ENCODE measurements at regions not wholly inside any gene's neighbourhood (a gene's known extent, or its start where the extent isn't known, plus 50 kb on each side); places are given as distances from the start of the nearest gene placed in this dataset.

DNA sequence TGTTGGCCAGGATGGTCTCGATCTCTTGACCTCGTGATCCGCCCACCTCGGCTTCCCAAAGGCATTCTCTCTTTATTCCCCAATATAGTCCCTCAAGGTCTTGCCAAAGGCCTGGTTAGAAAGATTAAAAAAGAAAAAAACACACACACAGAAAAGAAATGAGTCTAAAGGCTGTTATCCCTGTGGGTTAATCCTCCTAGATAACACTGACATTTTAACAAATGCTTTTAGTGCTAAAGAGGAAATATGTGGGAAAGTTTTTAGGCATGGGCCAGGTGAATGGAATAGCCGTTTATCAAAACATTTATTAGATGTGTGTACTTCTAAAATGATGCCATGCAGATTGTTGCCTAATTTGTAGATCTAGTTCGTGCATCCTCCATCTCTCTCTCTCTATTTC is 261.6 kb upstream of the FN1 start:
- TF ChIP-seq, protein P1, sequence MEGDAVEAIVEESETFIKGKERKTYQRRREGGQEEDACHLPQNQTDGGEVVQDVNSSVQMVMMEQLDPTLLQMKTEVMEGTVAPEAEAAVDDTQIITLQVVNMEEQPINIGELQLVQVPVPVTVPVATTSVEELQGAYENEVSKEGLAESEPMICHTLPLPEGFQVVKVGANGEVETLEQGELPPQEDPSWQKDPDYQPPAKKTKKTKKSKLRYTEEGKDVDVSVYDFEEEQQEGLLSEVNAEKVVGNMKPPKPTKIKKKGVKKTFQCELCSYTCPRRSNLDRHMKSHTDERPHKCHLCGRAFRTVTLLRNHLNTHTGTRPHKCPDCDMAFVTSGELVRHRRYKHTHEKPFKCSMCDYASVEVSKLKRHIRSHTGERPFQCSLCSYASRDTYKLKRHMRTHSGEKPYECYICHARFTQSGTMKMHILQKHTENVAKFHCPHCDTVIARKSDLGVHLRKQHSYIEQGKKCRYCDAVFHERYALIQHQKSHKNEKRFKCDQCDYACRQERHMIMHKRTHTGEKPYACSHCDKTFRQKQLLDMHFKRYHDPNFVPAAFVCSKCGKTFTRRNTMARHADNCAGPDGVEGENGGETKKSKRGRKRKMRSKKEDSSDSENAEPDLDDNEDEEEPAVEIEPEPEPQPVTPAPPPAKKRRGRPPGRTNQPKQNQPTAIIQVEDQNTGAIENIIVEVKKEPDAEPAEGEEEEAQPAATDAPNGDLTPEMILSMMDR (IDR thresholded peaks at IDR 0.05; ENCODE audit: control insufficient read depth, insufficient read depth, low read depth, low read length, missing control alignments), result no peak
- no peak for DNase-seq (ENCODE audit: low read depth)

DNA sequence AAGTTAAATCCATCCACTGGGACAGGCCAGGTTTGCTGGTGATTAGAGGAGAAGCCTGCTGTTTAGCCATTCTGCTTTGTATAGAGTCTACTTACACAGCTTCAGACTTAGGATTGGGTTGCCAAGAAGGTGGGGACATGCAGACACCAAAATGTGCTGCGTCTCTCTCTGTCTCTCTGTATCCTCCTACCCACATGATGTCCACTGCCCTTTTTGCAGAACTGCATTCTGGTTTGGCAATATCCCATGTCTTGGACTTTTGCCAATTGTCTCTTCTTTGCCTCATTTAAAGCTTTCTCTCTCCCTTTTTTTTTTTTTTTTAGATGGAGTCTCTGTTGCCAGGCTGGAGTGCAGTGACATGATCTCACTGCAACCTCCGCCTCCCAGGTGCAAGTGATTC is 261.1 kb upstream of the FN1 start:
- TF ChIP-seq, protein P1 (IDR thresholded peaks at IDR 0.05; ENCODE audit: control insufficient read depth, insufficient read depth, low read depth, low read length, missing control alignments), result no peak
- no peak overlapping the region for H3K4me3 ChIP-seq (ENCODE audit: control insufficient read depth, low read depth, low read length)
- DNase-seq (ENCODE audit: low read depth), result no peak

More for the DNA sequence above, 261.6 kb upstream of the FN1 start:
- H3K4me3 ChIP-seq (ENCODE audit: control insufficient read depth, low read depth, low read length), result no peak overlapping the region

DNA sequence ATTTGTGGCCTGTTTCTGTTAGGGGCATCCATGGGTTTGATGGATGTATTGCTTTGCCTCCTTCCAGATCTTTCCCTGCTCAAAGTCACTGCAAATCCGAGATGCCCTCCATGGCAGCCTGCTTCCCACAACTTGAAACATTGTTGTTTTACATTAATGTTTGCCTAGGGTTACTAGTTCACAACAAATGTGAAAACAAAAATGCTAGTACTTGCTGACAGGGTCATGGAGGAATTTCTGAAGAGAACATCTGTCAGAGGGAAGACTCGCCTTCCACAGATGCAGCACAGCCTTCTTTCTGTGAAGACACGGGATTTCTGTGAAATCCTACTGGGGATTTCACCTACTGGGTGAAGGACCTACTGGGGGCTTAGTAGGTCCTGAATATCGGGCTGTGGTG is 260.0 kb upstream of the FN1 start:
- no peak overlapping the region for H3K4me3 ChIP-seq (ENCODE audit: control insufficient read depth, low read depth, low read length)
- TF ChIP-seq, protein P1 (IDR thresholded peaks at IDR 0.05; ENCODE audit: control insufficient read depth, insufficient read depth, low read depth, low read length, missing control alignments), result no peak
- DNase-seq (ENCODE audit: low read depth), result no peak

DNA sequence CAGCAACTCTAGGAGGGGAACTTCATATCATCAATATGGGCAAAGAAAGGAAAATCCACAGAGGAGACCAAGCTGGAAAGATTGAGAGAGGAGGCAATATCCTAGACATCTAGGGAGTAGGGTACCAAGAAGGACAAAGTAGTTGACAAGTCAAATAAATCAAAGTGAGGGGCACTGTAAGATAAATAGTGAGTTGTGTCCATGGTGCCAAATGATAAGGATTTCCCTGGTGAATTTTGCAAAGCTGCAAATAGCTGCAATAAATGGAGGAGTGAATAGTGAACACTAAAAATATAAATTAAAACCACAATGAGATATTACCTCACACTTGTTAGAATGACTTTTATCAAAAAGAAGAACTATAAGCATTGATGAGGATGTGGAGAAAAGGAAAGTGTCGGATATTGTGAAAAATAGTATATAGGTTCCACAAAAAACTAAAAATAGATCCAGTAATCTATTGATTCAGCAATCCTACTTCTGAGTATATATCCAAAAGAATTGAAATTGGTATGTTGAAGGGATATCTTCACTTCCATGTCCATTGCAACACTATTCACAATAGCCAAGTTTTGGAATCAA is 258.2 kb upstream of the FN1 start:
- H3K4me3 ChIP-seq (ENCODE audit: control insufficient read depth, low read depth, low read length), result no peak overlapping the region
- DNase-seq (ENCODE audit: low read depth), result no peak
- TF ChIP-seq, protein P1 (IDR thresholded peaks at IDR 0.05; ENCODE audit: control insufficient read depth, insufficient read depth, low read depth, low read length, missing control alignments), result no peak

DNA sequence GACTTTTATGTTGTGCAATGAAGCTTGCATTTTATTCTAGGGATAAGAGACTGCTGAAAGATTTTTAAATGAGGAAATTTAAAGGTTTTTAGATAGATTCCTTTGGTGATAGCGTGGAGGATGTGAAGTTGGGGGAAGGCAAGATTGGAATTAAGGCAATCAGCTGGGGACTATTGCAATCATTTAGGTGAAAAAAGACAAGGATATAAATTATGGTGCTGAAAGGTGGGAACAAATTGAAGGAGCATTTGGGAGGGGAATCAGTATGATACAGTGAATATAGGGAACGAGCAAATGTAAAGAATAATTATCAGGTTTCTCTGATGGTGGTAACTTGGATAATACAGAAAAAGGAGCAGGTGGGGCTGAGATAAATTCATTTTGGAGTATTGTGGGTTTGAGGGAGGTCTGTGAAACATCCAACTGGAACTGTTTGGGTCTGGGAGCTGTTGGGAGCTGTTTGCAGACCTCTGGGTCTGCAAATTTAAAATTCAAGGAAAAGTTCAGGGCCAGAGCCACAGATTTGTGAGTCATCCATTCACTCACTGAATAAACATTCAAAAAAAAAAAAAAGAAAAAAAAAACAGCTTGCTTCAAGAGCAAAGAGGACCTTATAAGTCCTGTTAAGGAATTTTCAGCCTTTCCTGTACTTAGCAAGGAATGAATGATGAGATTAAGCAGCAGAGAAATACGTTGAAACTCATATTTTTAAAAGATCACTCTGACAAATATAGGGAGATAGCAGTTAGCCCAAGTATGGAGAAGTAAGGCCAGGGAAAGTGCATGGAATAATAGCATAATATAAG is 257.5 kb upstream of the FN1 start:
- TF ChIP-seq, protein P1 (IDR thresholded peaks at IDR 0.05; ENCODE audit: control insufficient read depth, insufficient read depth, low read depth, low read length, missing control alignments), result no peak
- H3K4me3 ChIP-seq (ENCODE audit: control insufficient read depth, low read depth, low read length), result no peak overlapping the region
- DNase-seq (ENCODE audit: low read depth), result no peak

DNA sequence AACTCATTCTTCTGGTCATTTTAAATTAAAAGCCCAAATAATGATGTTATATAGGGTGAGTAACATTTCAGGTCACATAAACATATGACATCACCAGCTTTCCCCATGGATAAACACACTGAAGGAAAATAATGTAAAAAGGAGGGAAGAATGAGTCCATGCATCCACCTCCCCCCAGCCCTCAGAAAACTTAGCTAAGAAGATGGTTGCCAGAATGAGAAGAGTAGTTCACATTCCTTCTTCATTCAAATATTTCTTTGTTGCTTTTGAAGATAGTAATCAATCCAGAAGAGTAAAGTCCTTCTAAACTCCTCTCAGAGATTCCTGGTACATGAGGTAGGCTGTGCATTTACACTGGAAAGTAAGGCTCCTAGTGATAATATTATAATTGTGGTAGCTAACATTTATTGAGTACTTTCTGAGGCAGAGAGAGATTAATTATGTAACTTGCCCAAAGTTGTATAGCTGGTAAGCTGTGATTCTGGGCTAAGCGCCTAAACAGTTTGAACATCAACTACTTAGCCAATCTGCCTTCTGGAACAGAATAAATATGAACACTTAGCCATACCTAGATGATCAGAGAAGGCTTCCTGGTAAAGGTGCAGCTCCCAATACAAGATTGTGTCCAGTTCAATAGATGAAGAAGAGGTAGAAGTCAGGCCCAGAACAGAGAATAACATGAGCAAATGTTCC is 256.7 kb upstream of the FN1 start:
- DNase-seq (ENCODE audit: low read depth), result no peak
- TF ChIP-seq, protein P1 (IDR thresholded peaks at IDR 0.05; ENCODE audit: control insufficient read depth, insufficient read depth, low read depth, low read length, missing control alignments), result no peak
- no peak overlapping the region for H3K4me3 ChIP-seq (ENCODE audit: control insufficient read depth, low read depth, low read length)
